ENCODE measurements at regions not wholly inside any gene's neighbourhood (a gene's known extent, or its start where the extent isn't known, plus 50 kb on each side); places are given as distances from the start of the nearest gene placed in this dataset.
"Not testable (repeated sequence)": the region's sequence is repeated elsewhere in the genome, so short reads cannot be mapped to it uniquely, and the experiment has no call there.

GRCh38 chr4:85165808-85166207 lies 199.3 kb upstream of the WDFY3 start:
- DNase-seq (ENCODE audit: low spot score), result no peak

GRCh38 chr4:85166318-85166717 lies 199.8 kb upstream of the WDFY3 start:
- DNase-seq (ENCODE audit: low spot score), result no peak

DNA sequence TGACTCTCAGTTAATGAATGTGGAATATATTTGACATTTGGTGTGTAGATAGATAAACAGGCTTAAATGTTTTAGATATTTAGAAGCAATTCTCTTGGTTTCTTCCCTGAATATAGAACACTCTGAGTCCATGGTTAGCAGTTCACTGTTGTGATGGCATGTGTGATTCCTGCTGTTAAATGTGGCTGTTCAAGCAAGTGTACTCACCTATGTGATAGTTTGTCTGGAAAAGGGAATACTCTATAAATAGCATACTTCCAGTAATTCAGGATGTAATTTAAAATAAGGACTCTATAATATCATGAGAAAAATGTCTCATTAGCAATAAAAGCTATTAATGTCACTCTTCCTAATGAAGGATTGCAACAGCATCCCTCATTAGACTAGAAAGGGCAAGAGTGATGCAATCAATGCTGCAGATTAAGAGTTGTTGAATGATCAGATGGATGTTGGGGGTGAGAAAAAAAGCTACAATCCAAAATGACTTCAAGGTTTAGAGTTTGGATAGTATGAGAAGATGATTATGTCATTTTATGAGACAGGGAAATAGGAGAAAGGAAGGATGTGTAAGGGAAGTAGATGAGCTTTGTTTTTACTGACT lies 201.8 kb upstream of the WDFY3 start:
- no peak for DNase-seq (ENCODE audit: low spot score)

- DNase-seq (ENCODE audit: low spot score), result no peak
Measured at GRCh38 chr4:85170241-85170640, 203.8 kb upstream of the WDFY3 start.

DNA sequence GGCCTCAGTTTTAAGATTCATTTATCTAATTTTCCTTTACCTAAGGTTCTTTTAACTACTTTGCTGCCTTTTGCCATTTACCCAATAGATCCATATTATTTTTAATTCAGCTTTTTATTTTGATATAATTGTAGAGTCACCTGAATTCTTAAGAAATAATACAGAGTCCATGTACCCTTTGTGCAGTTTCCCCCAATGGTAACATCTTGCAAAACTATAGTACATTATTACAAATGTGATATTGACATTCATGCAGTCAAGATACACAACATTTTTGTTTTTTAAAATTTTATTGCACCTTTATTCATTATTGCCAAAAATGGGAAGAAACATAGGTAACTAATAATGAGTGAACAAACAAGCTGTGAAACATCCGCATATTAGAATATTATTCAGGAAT lies 208.7 kb upstream of the WDFY3 start:
- DNase-seq (ENCODE audit: low spot score), result no peak

GRCh38 chr4:85177092-85177491 lies 210.6 kb upstream of the WDFY3 start:
- no peak for DNase-seq (ENCODE audit: low spot score)

- no peak for DNase-seq (ENCODE audit: low spot score)
Measured at GRCh38 chr4:85177679-85178078, 211.2 kb upstream of the WDFY3 start.

DNA sequence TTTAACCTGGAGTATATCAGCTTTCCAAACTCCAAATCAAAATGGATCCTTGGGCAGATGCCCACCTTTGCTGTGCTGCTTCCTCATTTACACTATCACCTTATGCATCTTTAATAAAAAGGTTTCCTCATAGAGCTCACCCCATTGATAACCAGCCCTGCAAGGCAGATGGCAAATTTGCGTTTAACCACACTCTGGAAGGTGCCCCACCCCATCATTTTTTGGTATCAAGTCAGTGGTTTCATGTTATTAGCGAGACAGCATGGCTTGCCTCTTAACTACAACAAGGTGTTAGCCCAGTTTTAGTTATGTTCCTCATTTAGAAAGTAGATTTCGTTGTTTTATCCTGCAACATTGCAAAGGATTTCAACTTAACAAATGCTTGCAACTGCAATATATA lies 214.0 kb upstream of the WDFY3 start:
- no peak for DNase-seq (ENCODE audit: low spot score)

DNA sequence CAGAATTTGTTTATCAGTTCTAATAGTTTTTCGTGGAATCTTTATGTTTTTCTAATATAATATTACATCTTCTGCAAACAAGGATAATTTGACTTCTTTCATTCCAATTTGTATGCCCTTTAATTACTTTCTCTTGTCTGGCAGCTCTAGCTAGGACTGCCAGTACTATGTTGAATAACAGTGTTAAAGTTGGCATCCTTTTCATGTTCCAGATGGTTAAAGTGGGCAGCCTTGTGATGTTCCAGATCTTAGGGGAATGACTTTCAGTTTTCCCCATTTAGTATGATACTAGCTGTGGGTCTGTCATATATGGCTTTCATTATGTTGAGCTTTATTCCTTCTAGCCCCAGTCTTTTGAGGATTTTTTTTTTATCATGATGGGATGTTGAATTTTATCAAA lies 220.6 kb upstream of the WDFY3 start:
- DNase-seq (ENCODE audit: low spot score), result no peak

GRCh38 chr4:85196015-85196414 lies 229.5 kb upstream of the WDFY3 start:
- DNase-seq (ENCODE audit: low spot score), result not testable (repeated sequence)

- no peak for DNase-seq (ENCODE audit: low spot score)
Measured at GRCh38 chr4:85200106-85200505, 233.6 kb upstream of the WDFY3 start.

- no peak for DNase-seq (ENCODE audit: low spot score)
Measured at GRCh38 chr4:85209161-85209560, 242.7 kb upstream of the WDFY3 start.

DNA sequence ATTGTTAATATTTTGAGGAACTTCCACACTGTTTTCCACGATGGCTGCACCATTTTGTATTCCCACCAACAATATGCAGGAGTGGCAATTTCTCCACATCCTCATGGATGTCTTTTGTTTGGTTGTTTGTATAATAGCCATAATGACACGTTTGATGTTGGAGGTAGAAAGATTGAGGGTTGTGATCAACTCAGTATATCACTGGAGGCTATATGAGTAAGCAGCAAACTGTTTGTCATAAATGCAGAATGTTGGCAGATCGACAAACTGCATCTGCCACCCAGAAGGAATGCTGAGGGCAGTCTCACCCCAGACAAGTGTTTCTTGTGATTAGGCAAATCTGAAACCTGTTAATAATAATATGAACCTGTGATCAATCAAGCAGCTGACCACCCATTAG lies 243.9 kb upstream of the WDFY3 start:
- DNase-seq (ENCODE audit: low spot score), result no peak

DNA sequence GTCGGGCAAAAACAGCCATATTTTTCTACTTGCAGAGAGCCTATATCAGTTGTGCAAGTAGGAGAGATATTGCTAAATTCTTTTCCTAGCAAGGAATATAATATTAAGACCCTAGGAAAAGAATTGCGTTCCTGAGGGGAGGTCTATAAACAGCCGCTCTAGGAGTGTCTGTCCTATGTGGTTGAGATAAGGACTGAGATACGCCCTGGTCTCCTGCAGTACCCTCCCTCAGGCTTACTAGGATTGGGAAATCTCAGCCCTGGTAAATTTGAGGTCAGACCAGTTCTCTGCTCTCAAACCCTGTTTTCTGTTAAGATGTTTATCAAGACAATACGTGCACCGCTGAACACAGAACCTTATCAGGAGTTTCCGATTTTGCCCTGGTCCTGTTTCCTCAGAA lies 250.1 kb upstream of the WDFY3 start:
- not testable (repeated sequence) for DNase-seq (ENCODE audit: low spot score)

GRCh38 chr4:85218756-85219155 lies 252.3 kb upstream of the WDFY3 start:
- no peak for DNase-seq (ENCODE audit: low spot score)

- no peak for DNase-seq (ENCODE audit: low spot score)
Measured at GRCh38 chr4:85221606-85222005, 253.3 kb upstream of the ARHGAP24 start.

DNA sequence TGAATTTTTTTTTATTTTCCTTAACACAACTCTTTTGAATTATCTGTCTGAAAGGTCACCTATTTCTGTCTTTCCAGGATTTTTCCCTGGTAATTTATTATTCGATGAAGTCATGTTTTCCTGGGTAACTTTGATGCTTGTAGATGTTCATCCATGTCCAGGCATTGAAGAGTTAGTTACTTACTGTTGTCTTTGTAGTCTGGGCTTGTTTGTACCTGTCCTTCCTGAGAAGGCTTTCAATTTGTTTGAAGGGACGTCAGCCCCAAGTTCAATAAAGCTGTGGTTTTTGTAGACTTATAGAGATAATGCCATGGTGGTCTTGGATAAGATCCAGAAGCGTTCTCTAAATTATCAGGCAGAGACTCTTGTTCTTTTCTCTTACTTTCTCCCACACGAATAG lies 252.4 kb upstream of the ARHGAP24 start:
- no peak for DNase-seq (ENCODE audit: low spot score)

GRCh38 chr4:85228264-85228663 lies 246.7 kb upstream of the ARHGAP24 start:
- DNase-seq (ENCODE audit: low spot score), result no peak

DNA sequence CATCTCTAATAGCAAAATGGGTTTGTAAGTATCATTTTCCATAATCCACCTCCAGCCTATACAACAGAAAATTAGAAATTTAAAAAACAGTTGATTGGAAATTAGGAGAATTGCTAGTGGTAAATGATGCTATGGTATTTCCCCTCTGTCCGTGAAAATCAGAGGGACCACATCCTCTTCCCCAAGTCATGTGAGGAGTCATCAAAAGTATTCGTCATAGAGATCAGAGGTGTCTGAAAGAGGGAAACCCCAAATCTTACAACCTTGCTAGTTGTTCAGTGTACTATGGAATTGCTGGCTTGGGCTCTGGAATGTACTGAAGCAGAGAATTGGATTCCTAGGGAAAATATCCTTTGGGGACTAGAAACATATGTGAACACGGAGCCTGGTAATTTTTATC lies 241.4 kb upstream of the ARHGAP24 start:
- DNase-seq (ENCODE audit: low spot score), result no peak

DNA sequence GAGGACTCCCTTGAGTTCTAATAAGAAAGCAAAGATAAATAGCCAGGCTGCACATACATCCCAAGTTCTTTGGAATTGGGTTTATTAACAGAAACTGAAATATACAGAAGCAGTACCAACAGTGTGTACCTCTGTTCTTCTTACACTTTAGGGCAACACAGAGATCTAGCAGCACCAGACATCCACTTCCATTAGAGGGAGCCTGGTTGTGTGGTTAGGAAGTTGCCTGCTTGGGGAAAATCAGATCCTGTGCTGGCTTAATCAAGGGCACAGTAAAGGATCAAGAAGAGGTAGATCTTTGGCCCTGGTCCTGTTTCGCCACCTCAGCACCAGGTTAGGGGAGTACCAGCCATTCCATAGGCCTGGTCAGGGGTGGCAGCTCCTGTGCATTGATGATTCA lies 231.1 kb upstream of the ARHGAP24 start:
- DNase-seq (ENCODE audit: low spot score), result no peak

- DNase-seq (ENCODE audit: low spot score), result no peak
Measured at GRCh38 chr4:85244638-85245037, 230.3 kb upstream of the ARHGAP24 start.

DNA sequence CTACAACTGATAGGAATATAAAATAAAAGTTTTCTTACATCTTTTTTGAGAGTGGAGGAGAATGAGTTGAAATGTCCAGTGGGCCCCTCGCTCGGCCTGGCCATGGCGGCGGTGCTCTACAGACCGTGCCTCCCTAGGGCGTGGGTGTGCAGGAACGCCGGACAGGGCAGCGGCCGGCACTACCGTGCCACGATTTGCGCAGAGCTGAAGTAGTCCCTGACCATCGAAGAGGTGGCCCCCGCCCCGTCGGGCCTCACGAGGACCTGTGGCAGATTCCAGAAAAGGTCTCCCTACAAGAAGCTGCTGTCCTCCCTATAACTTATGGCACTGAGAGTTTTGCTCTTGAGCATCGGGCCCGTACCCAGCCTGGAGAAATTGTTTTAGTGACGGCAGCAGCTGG lies 228.9 kb upstream of the ARHGAP24 start:
- DNase-seq (ENCODE audit: low spot score), result no peak

GRCh38 chr4:85250852-85251251 lies 224.1 kb upstream of the ARHGAP24 start:
- no peak for DNase-seq (ENCODE audit: low spot score)

- no peak for DNase-seq (ENCODE audit: low spot score)
Measured at GRCh38 chr4:85257817-85258370, 217.1 kb upstream of the ARHGAP24 start.

DNA sequence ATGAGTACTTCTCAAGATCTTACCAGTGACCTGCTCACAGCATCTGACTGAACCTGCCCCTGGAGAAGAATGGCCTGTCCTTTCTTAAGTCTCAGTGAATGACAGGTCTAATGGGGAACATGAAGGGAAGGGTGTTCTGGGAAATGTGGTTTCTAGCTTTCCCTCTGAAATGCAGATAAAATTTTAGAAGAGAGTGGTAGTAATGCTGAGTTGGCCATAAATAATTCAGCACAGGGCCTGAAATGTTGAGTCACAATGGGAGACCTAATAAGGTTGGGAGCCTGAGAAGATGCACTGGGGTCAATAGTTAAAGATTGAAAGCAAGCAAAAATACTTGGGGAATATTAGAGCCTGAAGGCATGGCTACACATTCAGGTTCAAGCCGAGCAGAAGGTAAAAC lies 214.9 kb upstream of the ARHGAP24 start:
- no peak for DNase-seq (ENCODE audit: low spot score)
